Chondrocyte (in vitro differentiated cells): ENCODE measurements at regions not wholly inside any gene's neighbourhood (a gene's known extent, or its start where the extent isn't known, plus 50 kb on each side); places are given as distances from the start of the nearest gene placed in this dataset.

ENCODE experiments used
- DNase-seq: peaks from one replicate; pipeline ENCODE4 v3.0.0; 2021; ENCODE audit warnings: mixed read lengths, low spot score
- H3K27ac Mint-ChIP-seq: one replicate; pipeline ENCODE4 v1.8.0; 2021; ENCODE audit warnings: mild to moderate bottlenecking, moderate library complexity, mixed read lengths; ENCODE audit not compliant: unreplicated experiment
- H3K27me3 Mint-ChIP-seq: 2 replicates; pipeline ENCODE4 v1.8.0; 2021; ENCODE audit warnings: low read depth, mixed read lengths
- H3K36me3 Mint-ChIP-seq: 2 replicates; pipeline ENCODE4 v1.8.0; 2021; ENCODE audit warnings: low read depth, mixed read lengths
- H3K4me1 Mint-ChIP-seq: 2 replicates; pipeline ENCODE4 v1.8.0; 2021; ENCODE audit warnings: low read depth, mild to moderate bottlenecking, mixed read lengths
- H3K4me3 Mint-ChIP-seq: one replicate; pipeline ENCODE4 v1.8.0; 2021; ENCODE audit warnings: mild to moderate bottlenecking, moderate library complexity, mixed read lengths; ENCODE audit not compliant: unreplicated experiment
- H3K9me3 Mint-ChIP-seq: 2 replicates; pipeline ENCODE4 v1.8.0; 2021; ENCODE audit warnings: low read depth, mixed read lengths
- TF ChIP-seq, protein P1 (sequence below): fragments of 200-600 bp; sonication (generic); IDR thresholded peaks from 2 replicates; pipeline ENCODE4 v1.5.0; 2021; ENCODE audit warnings: antibody characterized with exemption, mild to moderate bottlenecking, moderate library complexity

GRCh38 chr17:79223953-79224352 lies 149.3 kb downstream of the ENGASE start:
- H3K27ac Mint-ChIP-seq, result no peak overlapping the region
- TF ChIP-seq, protein P1, sequence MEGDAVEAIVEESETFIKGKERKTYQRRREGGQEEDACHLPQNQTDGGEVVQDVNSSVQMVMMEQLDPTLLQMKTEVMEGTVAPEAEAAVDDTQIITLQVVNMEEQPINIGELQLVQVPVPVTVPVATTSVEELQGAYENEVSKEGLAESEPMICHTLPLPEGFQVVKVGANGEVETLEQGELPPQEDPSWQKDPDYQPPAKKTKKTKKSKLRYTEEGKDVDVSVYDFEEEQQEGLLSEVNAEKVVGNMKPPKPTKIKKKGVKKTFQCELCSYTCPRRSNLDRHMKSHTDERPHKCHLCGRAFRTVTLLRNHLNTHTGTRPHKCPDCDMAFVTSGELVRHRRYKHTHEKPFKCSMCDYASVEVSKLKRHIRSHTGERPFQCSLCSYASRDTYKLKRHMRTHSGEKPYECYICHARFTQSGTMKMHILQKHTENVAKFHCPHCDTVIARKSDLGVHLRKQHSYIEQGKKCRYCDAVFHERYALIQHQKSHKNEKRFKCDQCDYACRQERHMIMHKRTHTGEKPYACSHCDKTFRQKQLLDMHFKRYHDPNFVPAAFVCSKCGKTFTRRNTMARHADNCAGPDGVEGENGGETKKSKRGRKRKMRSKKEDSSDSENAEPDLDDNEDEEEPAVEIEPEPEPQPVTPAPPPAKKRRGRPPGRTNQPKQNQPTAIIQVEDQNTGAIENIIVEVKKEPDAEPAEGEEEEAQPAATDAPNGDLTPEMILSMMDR, result no peak
- H3K4me3 Mint-ChIP-seq, result no peak overlapping the region
- H3K36me3 Mint-ChIP-seq, result no peaks in the 10 kb centered on the region
- no peaks in the 10 kb centered on the region for H3K9me3 Mint-ChIP-seq
- DNase-seq, result no peak
- peaks cover 3% of the 10 kb centered on the region for H3K4me1 Mint-ChIP-seq
- H3K27me3 Mint-ChIP-seq, result peaks cover 51% of the 10 kb centered on the region

DNA sequence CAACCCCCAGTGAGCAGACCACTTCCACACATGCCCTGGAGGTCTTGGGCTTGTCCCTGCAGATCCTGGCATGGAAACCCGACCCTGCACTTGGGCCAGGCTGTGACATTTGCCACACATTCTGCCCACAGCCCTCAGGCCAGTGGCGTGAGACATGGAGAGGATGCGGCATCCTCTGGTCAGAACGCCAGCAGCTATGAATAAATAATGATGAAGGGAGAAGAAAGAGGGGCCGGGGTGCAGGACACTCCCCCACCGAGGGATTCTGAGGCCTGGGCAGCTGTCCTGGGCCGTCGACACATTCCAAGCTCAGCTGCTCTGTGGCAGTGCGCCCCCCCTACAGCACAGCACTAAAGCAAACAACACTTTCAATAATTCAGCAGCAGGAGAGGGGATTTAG lies 148.8 kb downstream of the ENGASE start:
- Mint-ChIP-seq H3K9me3 (no peaks in the 10 kb centered on the region), H3K27ac (no peak overlapping the region), H3K27me3 (peaks cover 54% of the 10 kb centered on the region), H3K4me3 (no peak overlapping the region), H3K36me3 (no peaks in the 10 kb centered on the region), H3K4me1 (peaks cover 3% of the 10 kb centered on the region)
- TF ChIP-seq, protein P1, result no peak
- no peak for DNase-seq

DNA sequence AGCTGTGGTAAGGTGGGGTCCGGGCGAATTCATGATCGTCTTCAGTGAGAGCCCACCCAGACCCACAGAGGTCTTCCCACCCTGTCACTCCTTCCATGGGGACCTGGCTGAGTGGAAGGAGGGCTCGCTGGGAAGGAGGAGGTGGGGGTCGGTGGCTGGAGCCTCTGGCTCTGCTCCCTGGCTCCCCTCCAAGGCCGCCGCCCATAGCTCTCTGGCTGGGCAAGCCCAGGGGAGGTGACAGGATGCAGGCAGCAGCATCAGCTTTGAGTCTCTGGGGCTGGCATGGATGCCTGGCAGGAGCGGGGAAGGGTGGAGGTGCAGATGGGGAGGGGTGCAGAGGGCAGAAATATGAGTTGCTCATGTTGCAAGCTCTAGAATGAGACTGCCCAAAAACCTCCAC lies 147.0 kb downstream of the ENGASE start:
- TF ChIP-seq, protein P1, result no peak
- H3K27ac Mint-ChIP-seq, result no peak overlapping the region
- peaks cover 59% of the 10 kb centered on the region for H3K27me3 Mint-ChIP-seq
- peaks cover 3% of the 10 kb centered on the region for H3K4me1 Mint-ChIP-seq
- no peak overlapping the region for H3K4me3 Mint-ChIP-seq
- no peak for DNase-seq
- H3K9me3 Mint-ChIP-seq, result no peaks in the 10 kb centered on the region
- peaks cover 1% of the 10 kb centered on the region for H3K36me3 Mint-ChIP-seq

GRCh38 chr17:79220713-79221291 lies 146.2 kb downstream of the ENGASE start:
- no peak overlapping the region for H3K27ac Mint-ChIP-seq
- H3K27me3 Mint-ChIP-seq, result peaks cover 61% of the 10 kb centered on the region
- peaks cover 3% of the 10 kb centered on the region for H3K4me1 Mint-ChIP-seq
- DNase-seq, result no peak
- H3K4me3 Mint-ChIP-seq, result no peak overlapping the region
- TF ChIP-seq, protein P1, result no peak
- H3K9me3 Mint-ChIP-seq, result no peaks in the 10 kb centered on the region
- peaks cover 1% of the 10 kb centered on the region for H3K36me3 Mint-ChIP-seq

GRCh38 chr17:79220201-79220712 lies 145.6 kb downstream of the ENGASE start:
- Mint-ChIP-seq H3K4me3 (no peak overlapping the region), H3K27ac (no peak overlapping the region), H3K4me1 (peaks cover 3% of the 10 kb centered on the region), H3K9me3 (no peaks in the 10 kb centered on the region), H3K36me3 (peaks cover 1% of the 10 kb centered on the region), H3K27me3 (peaks cover 65% of the 10 kb centered on the region)
- DNase-seq, result no peak
- TF ChIP-seq, protein P1, result no peak
